GM23248 (cell line): ENCODE measurements at regions not wholly inside any gene's neighbourhood (a gene's known extent, or its start where the extent isn't known, plus 50 kb on each side); places are given as distances from the start of the nearest gene placed in this dataset.
"Not testable (repeated sequence)": the region's sequence is repeated elsewhere in the genome, so short reads cannot be mapped to it uniquely, and the experiment has no call there.

Source experiments
- EZH2 ChIP-seq: fragments of 200-600 bp; sonication (generic); IDR thresholded peaks from 2 replicates; pipeline ENCODE4 v1.6.1; 2018; ENCODE audit warnings: antibody characterized with exemption, mild to moderate bottlenecking; ENCODE audit not compliant: insufficient read depth, poor library complexity, severe bottlenecking
- EZH2phosphoT487 ChIP-seq: fragments of 200-600 bp; sonication (generic); IDR thresholded peaks from 2 replicates; pipeline ENCODE4 v1.6.1; 2018; ENCODE audit warnings: antibody characterized with exemption, moderate library complexity, mild to moderate bottlenecking, low read depth; ENCODE audit not compliant: insufficient read depth

DNA sequence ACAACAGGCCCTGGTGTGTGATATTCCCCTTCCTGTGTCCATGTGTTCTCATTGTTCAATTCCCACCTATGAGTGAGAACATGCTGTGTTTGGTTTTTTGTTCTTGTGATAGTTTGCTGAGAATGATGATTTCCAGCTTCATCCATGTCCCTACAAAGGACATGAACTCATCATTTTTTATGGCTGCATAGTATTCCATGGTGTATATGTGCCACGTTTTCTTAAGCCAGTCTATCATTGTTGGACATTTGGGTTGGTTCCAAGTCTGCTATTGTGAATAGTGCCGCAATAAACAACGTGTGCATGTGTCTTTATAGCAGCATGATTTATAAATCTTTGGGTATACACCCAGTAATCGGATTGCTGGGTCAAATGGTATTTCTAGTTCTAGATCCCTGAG is 72.6 kb upstream of the NHSL2 start:
- TF ChIP-seq EZH2phosphoT487, EZH2: not testable (repeated sequence)
